ENCODE measurements at regions not wholly inside any gene's neighbourhood (a gene's known extent, or its start where the extent isn't known, plus 50 kb on each side); places are given as distances from the start of the nearest gene placed in this dataset.

- ChIA-PET POLR2A (no interaction called here), CTCF (no interaction called here)
- ATAC-seq = no peak
- H3K9me3 Mint-ChIP-seq = no peaks in the 10 kb centered on the region
- H3K4me3 Mint-ChIP-seq = no peak overlapping the region
- TF ChIP-seq CTCF (IDR thresholded peaks at IDR 0.05) = no peak
- intact Hi-C loops (cut with micrococcal nuclease) = no loop called here
- H3K4me1 Mint-ChIP-seq (ENCODE audit: low read depth) = no peaks in the 10 kb centered on the region
- H3K27ac Mint-ChIP-seq = no peak overlapping the region
- DNase-seq = no peak
- H3K27me3 Mint-ChIP-seq = no peaks in the 10 kb centered on the region
- H3K36me3 Mint-ChIP-seq (ENCODE audit: low read depth) = no peaks in the 10 kb centered on the region
Observed at GRCh38 chrX:35339796-35340195, 397.2 kb downstream of the FAM47B start.

- H3K4me1 Mint-ChIP-seq (ENCODE audit: low read depth) = no peaks in the 10 kb centered on the region
- no peaks in the 10 kb centered on the region for H3K9me3 Mint-ChIP-seq
- H3K27ac Mint-ChIP-seq = no peak overlapping the region
- H3K27me3 Mint-ChIP-seq = no peaks in the 10 kb centered on the region
- ATAC-seq (no peak), DNase-seq (no peak)
- no peaks in the 10 kb centered on the region for H3K36me3 Mint-ChIP-seq (ENCODE audit: low read depth)
- intact Hi-C loops (cut with micrococcal nuclease) = no loop called here
- CTCF ChIA-PET = no interaction called here
- no peak overlapping the region for H3K4me3 Mint-ChIP-seq
- TF ChIP-seq CTCF (IDR thresholded peaks at IDR 0.05) = no peak
- POLR2A ChIA-PET = no interaction called here
Observed at GRCh38 chrX:35340465-35340864, 397.9 kb downstream of the FAM47B start.

GRCh38 chrX:35351212-35351611 lies 408.6 kb downstream of the FAM47B start:
- Mint-ChIP-seq H3K4me3 (no peak overlapping the region), H3K27ac (no peak overlapping the region), H3K27me3 (no peaks in the 10 kb centered on the region), H3K9me3 (peaks cover 3% of the 10 kb centered on the region), H3K36me3 (ENCODE audit: low read depth) (no peaks in the 10 kb centered on the region), H3K4me1 (ENCODE audit: low read depth) (no peaks in the 10 kb centered on the region)
- CTCF ChIA-PET = no interaction called here
- ATAC-seq (no peak), DNase-seq (no peak)
- TF ChIP-seq CTCF (IDR thresholded peaks at IDR 0.05) = no peak
- intact Hi-C loops (cut with micrococcal nuclease) = no loop called here
- POLR2A ChIA-PET = no interaction called here

GRCh38 chrX:35351795-35352483 lies 409.3 kb downstream of the FAM47B start:
- CTCF ChIA-PET = no interaction called here

GRCh38 chrX:35357656-35358055 lies 415.1 kb downstream of the FAM47B start:
- no peak overlapping the region for H3K27ac Mint-ChIP-seq
- no peaks in the 10 kb centered on the region for H3K4me1 Mint-ChIP-seq (ENCODE audit: low read depth)
- no peaks in the 10 kb centered on the region for H3K36me3 Mint-ChIP-seq (ENCODE audit: low read depth)
- DNase-seq (no peak), ATAC-seq (no peak)
- H3K9me3 Mint-ChIP-seq = peaks cover 5% of the 10 kb centered on the region
- intact Hi-C loops (cut with micrococcal nuclease) = no loop called here
- ChIA-PET CTCF (no interaction called here), POLR2A (no interaction called here)
- TF ChIP-seq CTCF (IDR thresholded peaks at IDR 0.05) = no peak
- no peak overlapping the region for H3K4me3 Mint-ChIP-seq
- H3K27me3 Mint-ChIP-seq = no peaks in the 10 kb centered on the region

More at GRCh38 chrX:35351795-35352483, 409.3 kb downstream of the FAM47B start:
- ATAC-seq (no peak), DNase-seq (no peak)
- no peak overlapping the region for H3K27ac Mint-ChIP-seq
- H3K9me3 Mint-ChIP-seq = peaks cover 3% of the 10 kb centered on the region
- intact Hi-C loops (cut with micrococcal nuclease) = no loop called here
- POLR2A ChIA-PET = no interaction called here
- no peaks in the 10 kb centered on the region for H3K27me3 Mint-ChIP-seq
- TF ChIP-seq CTCF (IDR thresholded peaks at IDR 0.05) = no peak
- no peak overlapping the region for H3K4me3 Mint-ChIP-seq
- H3K4me1 Mint-ChIP-seq (ENCODE audit: low read depth) = no peaks in the 10 kb centered on the region
- H3K36me3 Mint-ChIP-seq (ENCODE audit: low read depth) = no peaks in the 10 kb centered on the region

Measured in activated CD8-positive, alpha-beta T cell treated with anti-CD3 and anti-CD28 coated beads for 36 hours (primary cell).